ENCODE measurements at regions not wholly inside any gene's neighbourhood (a gene's known extent, or its start where the extent isn't known, plus 50 kb on each side); places are given as distances from the start of the nearest gene placed in this dataset.
A peak's percentile ranks its signal among the peaks of the same experiment; 100 is the strongest.
"Not testable (repeated sequence)": the region's sequence is repeated elsewhere in the genome, so short reads cannot be mapped to it uniquely, and the experiment has no call there.

GRCh38 chr9:29209748-29210291 is 1636.5 kb upstream of the C9orf72 start:
- DNase-seq: no peak

DNA sequence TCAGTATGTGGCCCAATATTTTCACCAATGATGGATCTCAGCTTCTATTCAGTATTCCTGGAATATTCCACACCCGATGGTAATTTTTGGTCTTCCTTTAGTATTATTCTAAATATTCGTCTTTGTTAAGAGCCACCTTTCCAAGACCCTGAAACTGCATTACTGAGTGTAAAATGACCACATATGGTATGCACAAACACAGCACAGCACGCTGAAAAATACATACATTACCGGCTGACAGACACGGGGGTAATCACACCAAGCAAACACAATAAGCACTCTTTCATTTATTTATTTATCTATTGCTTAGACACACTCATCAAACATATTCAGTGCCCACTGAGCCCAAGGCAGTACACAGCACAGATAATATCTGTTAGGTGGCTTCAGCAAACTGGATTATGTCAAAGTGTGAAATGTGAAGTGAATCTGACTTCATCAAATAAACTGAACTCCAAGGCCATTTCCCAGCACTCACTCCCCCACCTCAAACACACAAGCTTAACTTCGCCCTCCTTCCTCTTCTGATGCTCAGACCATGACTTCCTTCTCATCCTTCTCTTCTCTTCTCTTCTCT is 1637.8 kb upstream of the C9orf72 start:
- no peak for DNase-seq

- peak; percentile 3 to 21 for DNase-seq
These were observed 1638.5 kb upstream of the C9orf72 start for GRCh38 chr9:29211580-29212396.

GRCh38 chr9:29212397-29213387 is 1639.4 kb upstream of the C9orf72 start:
- no peak for DNase-seq

DNA sequence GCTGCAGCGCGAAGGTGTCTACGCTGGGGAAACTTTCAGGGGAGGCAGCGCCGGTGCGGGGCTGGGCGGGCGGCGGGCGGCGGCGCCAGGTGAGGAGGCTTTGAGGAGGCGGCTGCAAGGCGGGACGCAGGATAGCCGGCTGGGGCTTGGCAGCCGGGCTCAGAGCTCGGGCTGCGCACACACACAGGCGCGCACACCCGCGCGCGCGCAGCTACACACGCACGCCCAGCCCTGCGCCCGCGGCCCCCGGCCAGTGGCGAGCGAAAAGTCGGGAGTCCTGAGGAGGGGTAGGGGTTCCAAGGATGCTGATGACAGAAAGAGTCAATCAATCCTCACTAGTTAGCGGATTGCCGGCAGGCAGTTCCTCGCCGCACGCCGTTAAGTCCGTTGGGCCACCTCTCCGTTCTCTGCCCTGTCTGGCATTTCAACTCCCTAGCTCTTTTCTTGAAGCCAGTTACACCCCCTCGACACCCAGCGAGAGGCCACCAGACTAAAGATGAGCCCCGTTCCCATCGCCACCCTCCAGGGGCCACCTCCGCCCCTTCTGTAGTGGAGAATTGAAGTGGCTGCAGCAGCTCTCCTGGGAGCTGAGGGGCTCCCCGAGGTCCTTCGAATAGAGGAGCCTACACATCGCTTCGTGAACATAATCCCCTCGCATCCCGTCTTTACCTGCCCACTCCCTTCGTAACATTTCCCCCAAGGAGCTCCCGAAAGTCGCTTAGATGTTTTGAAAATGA is 1640.3 kb upstream of the C9orf72 start, which contains the start of gene LINGO2:
Gene LINGO2, minus strand, starts transcription at position 185 of the 737 bp plus-strand sequence.
- no peak for DNase-seq

GRCh38 chr9:29214154-29214689 is 1640.9 kb upstream of the C9orf72 start:
- no peak for DNase-seq

- no peak for DNase-seq
These were observed 1641.5 kb upstream of the C9orf72 start for GRCh38 chr9:29214690-29215253.

- no peak for DNase-seq
These were observed 1644.7 kb upstream of the C9orf72 start for GRCh38 chr9:29217966-29218365.

GRCh38 chr9:29220596-29221251 is 1647.4 kb upstream of the C9orf72 start:
- no peak for DNase-seq

DNA sequence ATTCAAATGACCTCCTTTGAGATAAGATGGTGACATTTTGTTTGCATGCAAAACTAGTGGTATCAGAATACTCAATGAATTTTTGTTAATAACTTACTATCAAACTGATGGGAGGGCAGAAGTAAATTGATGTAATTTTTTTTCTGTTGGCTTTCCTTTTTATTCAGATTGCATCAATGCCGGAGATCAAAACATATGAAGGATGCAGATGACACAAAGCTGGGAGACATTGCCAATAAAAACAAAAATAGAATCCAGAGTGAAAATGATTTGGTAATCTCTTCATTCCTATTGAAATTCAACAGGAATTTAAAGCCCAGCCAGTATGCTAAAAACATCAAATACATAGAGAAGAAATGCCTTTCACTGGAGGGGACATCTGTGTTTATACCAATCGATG is 1655.3 kb upstream of the C9orf72 start:
- DNase-seq: no peak

GRCh38 chr9:29230931-29231330 is 1657.7 kb upstream of the C9orf72 start:
- no peak for DNase-seq

GRCh38 chr9:29233193-29233592 is 1659.9 kb upstream of the C9orf72 start:
- no peak for DNase-seq

- no peak for DNase-seq
These were observed 1668.0 kb upstream of the C9orf72 start for GRCh38 chr9:29241320-29241719.

- no peak for DNase-seq
These were observed 1672.1 kb upstream of the C9orf72 start for GRCh38 chr9:29245351-29245750.

DNA sequence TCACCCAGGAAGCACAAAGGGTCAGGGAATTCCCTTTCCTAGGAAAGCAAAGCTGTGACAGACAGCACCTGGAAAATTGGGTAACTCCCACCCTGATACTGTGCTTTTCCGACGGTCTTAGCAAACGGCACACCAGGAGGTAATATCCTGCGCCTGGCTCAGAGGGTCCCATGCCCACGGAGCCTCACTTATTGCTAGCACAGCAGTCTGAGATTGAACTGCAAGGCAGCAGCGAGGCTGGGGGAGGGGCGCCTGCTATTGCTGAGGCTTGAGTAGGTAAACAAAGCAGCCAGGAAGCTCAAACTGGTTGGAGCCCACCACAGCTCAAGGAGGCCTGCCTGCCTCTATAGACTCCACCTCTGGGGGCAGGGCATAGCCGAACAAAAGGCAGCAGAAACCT is 1697.1 kb upstream of the C9orf72 start:
- DNase-seq: not testable (repeated sequence)

GRCh38 chr9:29282121-29282520 is 1708.8 kb upstream of the C9orf72 start:
- no peak for DNase-seq

DNA sequence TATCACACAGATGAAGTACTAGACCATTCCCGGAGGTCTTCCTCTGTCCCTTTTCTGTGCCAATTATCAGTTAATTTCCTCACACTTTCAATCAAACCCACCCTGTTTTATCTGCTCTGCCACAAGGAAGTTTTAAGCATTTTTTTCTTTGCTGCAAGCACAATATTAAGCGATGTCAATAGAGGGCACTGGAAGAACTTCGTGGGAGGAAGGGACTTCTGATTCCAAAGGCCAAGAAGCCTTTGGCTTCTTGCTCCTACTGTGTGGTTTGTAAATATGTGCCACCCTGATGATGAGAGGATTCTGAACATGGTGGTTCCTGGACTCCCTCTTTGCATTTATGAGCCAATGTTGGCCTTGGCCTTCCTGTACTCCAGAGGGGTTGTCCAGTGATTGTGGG is 1712.5 kb upstream of the C9orf72 start:
- no peak for DNase-seq

DNA sequence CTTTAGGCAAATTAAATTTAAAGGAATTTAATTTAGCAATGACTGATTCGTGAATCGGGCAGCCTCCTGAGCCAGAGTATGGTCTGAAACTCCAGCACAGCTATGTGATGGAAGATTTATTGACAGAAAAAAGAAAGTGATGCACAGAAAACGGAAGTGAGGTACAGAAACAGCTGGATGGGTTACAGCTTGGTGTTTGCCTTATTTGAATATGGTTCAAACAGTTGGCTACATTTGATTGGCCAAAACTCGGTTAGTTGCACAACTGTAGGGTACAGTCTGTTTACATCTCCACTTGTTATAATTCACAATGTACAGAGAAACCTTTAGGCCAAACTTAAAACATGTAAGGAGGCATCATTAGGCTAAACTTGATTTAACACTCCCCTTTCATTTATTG is 1716.1 kb upstream of the C9orf72 start:
- no peak for DNase-seq

GRCh38 chr9:29290516-29290915 is 1717.2 kb upstream of the C9orf72 start:
- no peak for DNase-seq

- DNase-seq: no peak
These were observed 1724.3 kb upstream of the C9orf72 start for GRCh38 chr9:29297592-29297991.

GRCh38 chr9:29311221-29311620 is 1737.9 kb upstream of the C9orf72 start:
- no peak for DNase-seq

Data from CD4-positive, alpha-beta T cell treated with Interferon alpha-2 for 1 hour (primary cell).